Nephron progenitor cell (in vitro differentiated cells): ENCODE measurements at regions not wholly inside any gene's neighbourhood (a gene's known extent, or its start where the extent isn't known, plus 50 kb on each side); places are given as distances from the start of the nearest gene placed in this dataset.

Experiments
- DNase-seq: peaks from one replicate; pipeline ENCODE4 v3.0.0; 2021
- H3K27ac Mint-ChIP-seq: 2 replicates; pipeline ENCODE4 v1.8.0; 2021; ENCODE audit warnings: mild to moderate bottlenecking, moderate library complexity, mixed read lengths
- H3K27me3 Mint-ChIP-seq: 2 replicates; pipeline ENCODE4 v1.8.0; 2021; ENCODE audit warnings: mild to moderate bottlenecking, low read depth, mixed read lengths; ENCODE audit not compliant: poor library complexity
- H3K36me3 Mint-ChIP-seq: 2 replicates; pipeline ENCODE4 v1.8.0; 2021; ENCODE audit warnings: low read depth, mixed read lengths
- H3K4me1 Mint-ChIP-seq: 2 replicates; pipeline ENCODE4 v1.8.0; 2021; ENCODE audit warnings: mixed read lengths
- H3K4me3 Mint-ChIP-seq: 2 replicates; pipeline ENCODE4 v1.8.0; 2021; ENCODE audit warnings: mild to moderate bottlenecking, moderate library complexity, mixed read lengths
- H3K9me3 Mint-ChIP-seq: 2 replicates; pipeline ENCODE4 v1.8.0; 2021; ENCODE audit warnings: mild to moderate bottlenecking, moderate library complexity, mixed read lengths
- TF ChIP-seq, protein P1 (sequence below): fragments of 200-600 bp; sonication (generic); IDR thresholded peaks from 2 replicates; pipeline ENCODE4 v1.5.0; 2021; ENCODE audit warnings: antibody characterized with exemption

DNA sequence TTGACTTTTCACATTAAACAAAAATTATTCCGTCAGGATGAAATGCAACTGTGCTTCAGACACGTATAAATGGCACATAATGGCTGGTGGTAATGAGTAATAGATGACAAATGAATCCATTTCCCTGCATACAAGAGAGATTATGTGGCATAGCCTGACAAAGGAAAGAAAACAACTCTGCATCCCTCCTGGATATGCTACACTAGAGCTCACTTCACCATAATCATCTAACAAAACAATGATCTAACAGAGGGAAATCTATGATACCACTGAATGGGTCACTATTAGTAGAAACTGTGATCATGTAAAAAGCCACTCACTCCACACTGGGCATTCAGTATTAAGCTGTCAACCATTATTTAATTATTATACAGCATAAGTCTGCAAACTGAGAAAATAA, 1498.4 kb downstream of the EFNB2 start:
- Mint-ChIP-seq H3K4me3 (no peak overlapping the region), H3K27ac (no peak overlapping the region), H3K27me3 (no peaks in the 10 kb centered on the region), H3K36me3 (peaks cover 4% of the 10 kb centered on the region), H3K4me1 (peaks cover 12% of the 10 kb centered on the region), H3K9me3 (peaks cover 14% of the 10 kb centered on the region)
- no peak for DNase-seq
- TF ChIP-seq, protein P1, sequence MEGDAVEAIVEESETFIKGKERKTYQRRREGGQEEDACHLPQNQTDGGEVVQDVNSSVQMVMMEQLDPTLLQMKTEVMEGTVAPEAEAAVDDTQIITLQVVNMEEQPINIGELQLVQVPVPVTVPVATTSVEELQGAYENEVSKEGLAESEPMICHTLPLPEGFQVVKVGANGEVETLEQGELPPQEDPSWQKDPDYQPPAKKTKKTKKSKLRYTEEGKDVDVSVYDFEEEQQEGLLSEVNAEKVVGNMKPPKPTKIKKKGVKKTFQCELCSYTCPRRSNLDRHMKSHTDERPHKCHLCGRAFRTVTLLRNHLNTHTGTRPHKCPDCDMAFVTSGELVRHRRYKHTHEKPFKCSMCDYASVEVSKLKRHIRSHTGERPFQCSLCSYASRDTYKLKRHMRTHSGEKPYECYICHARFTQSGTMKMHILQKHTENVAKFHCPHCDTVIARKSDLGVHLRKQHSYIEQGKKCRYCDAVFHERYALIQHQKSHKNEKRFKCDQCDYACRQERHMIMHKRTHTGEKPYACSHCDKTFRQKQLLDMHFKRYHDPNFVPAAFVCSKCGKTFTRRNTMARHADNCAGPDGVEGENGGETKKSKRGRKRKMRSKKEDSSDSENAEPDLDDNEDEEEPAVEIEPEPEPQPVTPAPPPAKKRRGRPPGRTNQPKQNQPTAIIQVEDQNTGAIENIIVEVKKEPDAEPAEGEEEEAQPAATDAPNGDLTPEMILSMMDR: no peak

DNA sequence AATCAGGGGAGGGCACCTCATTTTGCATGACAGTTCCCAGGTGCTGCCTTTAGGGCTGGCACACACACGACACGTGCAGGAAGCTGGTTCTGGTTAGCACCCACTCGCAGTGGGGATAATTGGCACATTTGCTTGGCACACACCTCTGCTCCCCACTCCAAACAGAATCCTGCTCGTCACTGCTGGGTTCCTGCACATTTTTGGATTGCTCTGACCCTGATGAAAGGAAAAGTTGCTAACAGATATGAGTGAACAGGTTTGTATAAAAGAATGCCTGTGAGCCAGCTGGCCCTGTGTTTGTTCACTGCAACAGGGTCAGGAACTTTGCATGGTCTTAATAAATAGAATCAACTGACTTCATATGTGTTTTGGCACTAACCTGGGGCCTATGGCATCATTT, 1500.4 kb downstream of the EFNB2 start:
- Mint-ChIP-seq H3K4me1 (peaks cover 12% of the 10 kb centered on the region), H3K27ac (no peak overlapping the region), H3K4me3 (no peak overlapping the region), H3K36me3 (no peaks in the 10 kb centered on the region), H3K9me3 (no peaks in the 10 kb centered on the region), H3K27me3 (peaks cover 6% of the 10 kb centered on the region)
- no peak for DNase-seq
- TF ChIP-seq, protein P1: no peak

- Mint-ChIP-seq H3K27ac (no peak overlapping the region), H3K36me3 (no peaks in the 10 kb centered on the region), H3K4me3 (no peak overlapping the region), H3K27me3 (peaks cover 6% of the 10 kb centered on the region), H3K4me1 (peaks cover 12% of the 10 kb centered on the region), H3K9me3 (no peaks in the 10 kb centered on the region)
- DNase-seq: no peak
- TF ChIP-seq, protein P1: no peak
Measured at GRCh38 chr13:105033999-105034398, 1501.5 kb downstream of the EFNB2 start.

GRCh38 chr13:105031306-105031705, 1504.2 kb downstream of the EFNB2 start:
- TF ChIP-seq, protein P1: no peak
- H3K36me3 Mint-ChIP-seq: no peaks in the 10 kb centered on the region
- DNase-seq: no peak
- no peak overlapping the region for H3K4me3 Mint-ChIP-seq
- no peaks in the 10 kb centered on the region for H3K9me3 Mint-ChIP-seq
- H3K27me3 Mint-ChIP-seq: peaks cover 6% of the 10 kb centered on the region
- H3K27ac Mint-ChIP-seq: no peak overlapping the region
- H3K4me1 Mint-ChIP-seq: peaks cover 12% of the 10 kb centered on the region

DNA sequence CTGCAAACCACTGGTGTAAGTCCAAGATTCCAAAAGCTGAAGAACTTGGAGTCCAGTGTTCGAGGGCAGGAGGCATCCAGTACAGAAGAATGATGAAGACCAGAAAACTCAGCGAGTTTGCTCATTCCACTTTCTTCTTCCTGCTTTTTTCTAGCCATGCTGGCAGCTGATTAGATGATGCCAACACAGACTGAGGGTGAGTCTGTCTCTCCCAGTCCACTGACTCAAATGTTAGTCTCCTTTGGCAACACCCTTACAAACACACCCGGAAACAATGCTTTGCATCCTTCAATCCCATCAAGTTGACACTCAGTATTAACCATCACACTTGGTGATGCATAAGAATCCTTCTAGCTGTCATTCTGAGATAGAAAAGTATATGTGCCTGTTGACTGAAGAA, 1504.6 kb downstream of the EFNB2 start:
- no peak for DNase-seq
- Mint-ChIP-seq H3K4me1 (peaks cover 12% of the 10 kb centered on the region), H3K27me3 (peaks cover 6% of the 10 kb centered on the region), H3K36me3 (no peaks in the 10 kb centered on the region), H3K4me3 (no peak overlapping the region), H3K27ac (no peak overlapping the region), H3K9me3 (no peaks in the 10 kb centered on the region)
- TF ChIP-seq, protein P1: no peak

DNA sequence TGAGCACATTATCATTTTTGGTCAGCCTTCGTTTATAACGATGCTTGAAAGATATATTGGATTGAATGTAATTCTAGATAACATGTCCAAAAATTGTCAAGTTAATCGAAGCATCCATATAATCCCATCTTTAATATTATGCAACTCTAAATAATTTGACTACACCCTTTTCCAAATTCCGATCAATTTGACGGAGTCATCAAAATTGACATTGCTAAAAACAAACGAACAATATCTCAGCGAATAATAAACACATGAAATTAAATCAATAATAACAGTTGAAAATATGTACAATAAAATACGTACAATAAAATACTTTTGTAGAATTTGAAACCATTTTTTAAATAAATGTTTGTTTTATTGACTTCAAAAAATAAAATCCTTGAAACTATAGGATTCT, 1516.4 kb downstream of the EFNB2 start:
- Mint-ChIP-seq H3K4me3 (no peak overlapping the region), H3K36me3 (no peaks in the 10 kb centered on the region), H3K4me1 (peaks cover 10% of the 10 kb centered on the region), H3K27me3 (no peaks in the 10 kb centered on the region), H3K9me3 (no peaks in the 10 kb centered on the region), H3K27ac (no peak overlapping the region)
- no peak for DNase-seq
- TF ChIP-seq, protein P1: no peak
